Limb (tissue), 2 donors: ENCODE measurements at regions not wholly inside any gene's neighbourhood (a gene's known extent, or its start where the extent isn't known, plus 50 kb on each side); places are given as distances from the start of the nearest gene placed in this dataset.
A peak's percentile ranks its signal among the peaks of the same experiment; 100 is the strongest.

Experiments
- DNase-seq, 2 donors: peaks; one replicate each; pipeline ENCODE4 v3.0.0-alpha.2; 2016; ENCODE audit errors: extremely low spot score in 2 of 2

DNA sequence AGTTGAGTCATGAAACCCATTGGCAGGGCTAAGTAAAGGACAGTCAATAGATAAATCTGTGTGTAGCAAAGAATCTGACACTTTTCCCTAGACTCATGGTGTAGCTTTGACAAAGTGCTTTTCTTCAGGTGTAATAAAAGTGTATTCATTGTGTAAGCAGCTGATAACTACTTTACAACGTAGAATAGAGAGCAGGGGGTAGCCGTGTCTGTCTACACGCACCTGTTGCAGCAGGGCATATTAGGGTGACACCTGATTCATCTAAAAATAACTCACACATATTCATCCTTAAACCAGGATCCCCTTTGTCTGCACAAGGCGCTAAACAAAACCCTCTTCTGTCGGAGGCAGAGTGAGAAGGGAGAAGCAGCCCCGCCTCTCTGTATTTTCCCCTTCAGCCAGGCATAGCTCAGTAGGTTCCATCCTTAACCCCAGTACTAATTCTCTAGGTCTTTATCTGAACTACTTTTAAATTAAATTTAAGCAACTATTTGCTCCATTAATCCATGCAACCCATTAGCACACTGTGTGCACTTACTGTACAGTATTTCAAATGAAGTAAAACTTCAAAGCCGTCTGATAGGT, 306.7 kb upstream of the SASH1 start:
- no peak for DNase-seq

DNA sequence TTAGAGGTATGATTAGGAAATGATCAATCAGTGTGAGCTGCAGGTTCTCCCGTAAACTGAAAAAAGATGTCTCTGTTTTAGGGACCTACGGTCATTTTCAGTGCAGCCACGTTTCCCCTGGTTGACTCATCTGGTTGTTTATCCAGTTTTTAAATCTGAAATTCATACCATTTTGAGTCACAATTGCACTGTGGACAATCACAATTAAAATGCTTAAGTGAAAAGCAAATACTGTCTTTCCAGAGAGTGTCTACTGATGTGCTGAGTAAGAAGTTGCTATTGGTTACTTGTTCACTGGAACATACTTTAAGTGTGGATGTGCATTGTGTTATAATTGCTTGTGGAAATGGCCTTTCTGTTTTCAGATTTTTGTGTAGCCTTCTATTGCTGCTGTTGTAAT, 305.1 kb upstream of the SASH1 start:
- no peak for DNase-seq

DNA sequence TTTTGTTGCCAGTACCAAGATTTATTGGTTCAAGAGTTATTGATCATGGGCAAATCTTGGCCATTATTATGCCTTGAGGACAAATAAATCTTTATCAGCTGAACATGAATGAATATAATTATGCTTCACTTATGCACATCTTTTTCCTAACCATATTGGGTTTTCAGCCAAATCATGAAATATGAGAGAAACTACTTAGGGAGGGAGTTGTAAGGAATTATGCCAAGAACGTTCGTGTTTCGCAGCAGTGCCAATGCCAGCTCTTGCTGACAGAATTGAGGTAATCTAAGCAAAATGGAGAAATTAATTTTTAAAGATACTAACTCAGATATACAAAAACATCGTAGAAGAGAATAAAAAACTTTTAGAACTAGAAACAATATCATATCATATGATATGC, 301.1 kb upstream of the SASH1 start:
- DNase-seq = no peak

DNA sequence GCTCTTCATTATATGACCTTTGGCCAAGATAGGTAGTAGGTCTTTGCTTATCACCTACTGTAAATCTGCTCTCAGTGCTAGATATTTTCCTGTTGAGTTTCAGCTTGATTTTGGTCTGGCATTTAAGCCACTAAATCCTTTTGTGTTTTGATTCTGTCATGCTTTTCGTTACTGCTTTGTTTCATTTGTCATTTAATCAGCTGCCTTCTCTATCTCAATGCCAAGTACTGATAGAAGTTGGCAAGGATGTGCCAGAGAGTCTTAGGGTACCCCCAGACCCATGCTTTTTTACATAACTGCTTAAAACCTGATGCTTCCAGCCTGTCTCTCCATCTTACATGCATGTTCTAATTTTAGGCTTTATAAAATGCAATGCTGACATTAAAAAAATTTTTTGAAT, 300.1 kb upstream of the SASH1 start:
- DNase-seq = no peak

DNA sequence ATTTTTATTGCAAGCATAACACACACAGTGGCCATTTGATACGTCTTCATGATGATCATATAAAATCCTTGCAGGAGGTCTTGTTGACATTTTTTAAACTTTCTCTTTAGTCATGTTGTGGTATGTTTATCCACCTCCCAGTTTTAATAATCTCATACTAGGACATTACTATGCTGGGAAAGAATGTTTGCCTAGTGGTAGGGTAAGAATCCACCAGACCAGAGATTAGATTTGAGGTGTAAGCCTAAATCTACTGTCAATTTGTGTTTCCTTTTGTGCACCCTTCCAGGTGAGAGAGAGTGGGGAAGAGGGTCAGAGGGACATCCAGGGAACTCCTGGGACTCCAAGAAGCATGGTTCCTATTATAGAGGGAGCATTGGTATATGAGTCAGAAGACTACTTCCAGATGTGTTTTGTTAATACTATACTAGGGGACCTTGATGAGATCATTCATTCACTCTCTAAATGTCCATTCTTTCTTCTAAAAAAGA, 298.3 kb upstream of the SASH1 start:
- no peak for DNase-seq

DNA sequence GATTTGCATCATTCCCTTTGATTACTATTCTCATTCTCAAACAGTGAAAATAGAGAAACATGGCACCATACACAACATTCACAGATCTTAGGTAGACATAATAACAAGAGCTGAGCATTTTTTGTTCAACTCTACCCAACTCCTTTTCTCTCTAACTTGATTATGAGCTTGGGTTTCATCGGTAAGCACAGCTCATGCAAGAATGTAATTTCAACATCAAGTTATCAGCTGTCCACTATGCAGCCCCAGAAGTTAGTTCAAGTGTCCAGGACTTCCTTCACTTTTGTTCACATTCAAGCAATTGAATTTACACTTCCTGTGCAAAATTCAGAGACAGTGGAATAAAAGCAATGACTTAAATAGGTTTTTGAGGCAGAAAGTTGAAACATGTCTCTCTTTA, 297.7 kb upstream of the SASH1 start:
- DNase-seq = no peak

DNA sequence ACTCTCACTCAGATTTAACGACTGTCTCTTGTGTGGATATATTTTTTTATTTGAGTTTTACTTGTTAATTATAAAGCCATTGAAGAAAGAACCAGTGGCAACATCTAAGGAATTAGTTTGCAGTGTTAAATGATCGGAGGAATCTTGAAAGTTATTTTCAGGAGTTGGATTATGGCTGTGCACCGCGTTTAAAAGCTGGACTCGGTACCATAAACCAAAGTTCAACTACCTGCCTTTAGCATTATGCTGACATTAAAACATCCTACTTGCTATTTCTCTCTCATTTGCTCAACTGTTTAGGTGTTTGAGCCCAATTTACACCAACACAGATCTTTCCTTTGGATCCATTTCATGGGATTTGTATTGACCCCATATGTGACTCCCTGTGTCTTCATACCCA, 289.4 kb upstream of the SASH1 start:
- DNase-seq = no peak

DNA sequence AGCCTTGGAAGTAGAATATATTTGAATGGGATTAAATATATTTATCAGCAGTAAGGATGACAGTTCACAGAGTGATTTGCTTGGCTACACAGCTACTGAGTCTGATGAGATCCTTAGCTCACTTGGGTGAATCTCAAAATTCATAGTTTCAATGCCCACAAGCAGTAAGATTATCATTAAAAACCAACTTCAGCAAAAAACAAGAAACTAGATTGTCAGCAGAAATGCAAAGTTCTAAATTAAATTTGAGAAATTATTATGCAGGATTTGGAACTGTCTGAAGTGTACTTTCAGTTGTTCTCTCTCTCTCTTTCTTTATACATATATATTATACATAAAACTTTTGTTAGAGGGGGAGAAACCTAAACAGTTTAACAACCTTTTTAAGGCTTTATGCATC, 288.8 kb upstream of the SASH1 start:
- DNase-seq = no peak

DNA sequence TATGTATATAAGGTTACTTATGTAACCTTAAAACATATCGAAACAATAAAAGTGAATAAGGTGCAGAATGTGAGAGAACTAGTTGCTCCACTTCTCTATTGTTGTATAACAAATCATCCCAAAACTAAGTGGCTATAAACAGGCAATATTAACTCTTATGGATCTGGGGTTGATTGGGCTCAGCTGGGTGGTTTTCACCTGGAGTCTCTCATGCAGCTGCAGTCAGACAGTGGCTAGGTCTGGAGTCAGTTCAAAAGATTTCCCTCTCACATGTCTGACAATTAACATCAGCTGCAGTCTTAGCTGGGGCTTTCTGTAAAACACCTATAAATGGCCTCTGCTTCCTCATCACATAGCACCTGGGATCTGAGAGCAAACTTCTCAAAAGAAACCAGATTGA, 288.4 kb upstream of the SASH1 start:
- no peak for DNase-seq

DNA sequence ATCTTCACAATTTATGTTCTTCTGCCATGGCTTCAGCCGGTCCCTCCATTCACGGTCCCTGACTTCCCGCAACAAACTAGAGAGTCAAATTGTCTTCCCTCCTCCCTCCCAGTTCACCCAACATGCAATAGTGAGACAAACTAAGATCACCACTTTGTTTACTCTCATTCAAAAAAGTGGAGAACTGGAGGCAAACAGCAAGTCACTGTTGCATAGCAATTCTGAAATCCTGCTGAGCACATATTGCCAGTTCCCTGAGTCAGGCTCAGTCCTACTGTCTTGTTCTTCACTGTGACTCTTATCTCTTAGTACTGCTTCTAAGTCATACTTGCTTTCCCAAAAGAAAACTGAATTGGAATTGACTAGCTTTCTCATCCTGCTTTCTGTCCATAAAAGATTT, 287.2 kb upstream of the SASH1 start:
- no peak for DNase-seq

DNA sequence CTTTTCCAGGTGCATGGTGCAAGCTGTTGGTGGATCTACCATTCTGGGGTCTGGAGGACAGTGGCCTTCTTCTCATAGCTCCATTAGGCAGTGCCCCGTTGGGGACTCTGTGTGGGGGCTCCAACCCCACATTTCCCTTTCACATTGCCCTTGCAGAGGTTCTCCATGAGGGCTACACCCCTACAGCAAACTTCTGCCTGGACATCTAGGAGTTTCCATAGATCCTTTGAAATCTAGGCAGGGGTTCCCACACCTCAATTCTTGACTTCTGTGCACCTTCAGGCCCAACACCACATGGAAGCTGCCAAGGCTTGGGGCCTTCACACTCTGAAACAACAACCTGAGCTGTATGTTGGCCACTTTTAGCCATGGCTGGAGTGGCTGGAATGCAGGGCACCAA, 282.8 kb upstream of the SASH1 start:
- DNase-seq = no peak

DNA sequence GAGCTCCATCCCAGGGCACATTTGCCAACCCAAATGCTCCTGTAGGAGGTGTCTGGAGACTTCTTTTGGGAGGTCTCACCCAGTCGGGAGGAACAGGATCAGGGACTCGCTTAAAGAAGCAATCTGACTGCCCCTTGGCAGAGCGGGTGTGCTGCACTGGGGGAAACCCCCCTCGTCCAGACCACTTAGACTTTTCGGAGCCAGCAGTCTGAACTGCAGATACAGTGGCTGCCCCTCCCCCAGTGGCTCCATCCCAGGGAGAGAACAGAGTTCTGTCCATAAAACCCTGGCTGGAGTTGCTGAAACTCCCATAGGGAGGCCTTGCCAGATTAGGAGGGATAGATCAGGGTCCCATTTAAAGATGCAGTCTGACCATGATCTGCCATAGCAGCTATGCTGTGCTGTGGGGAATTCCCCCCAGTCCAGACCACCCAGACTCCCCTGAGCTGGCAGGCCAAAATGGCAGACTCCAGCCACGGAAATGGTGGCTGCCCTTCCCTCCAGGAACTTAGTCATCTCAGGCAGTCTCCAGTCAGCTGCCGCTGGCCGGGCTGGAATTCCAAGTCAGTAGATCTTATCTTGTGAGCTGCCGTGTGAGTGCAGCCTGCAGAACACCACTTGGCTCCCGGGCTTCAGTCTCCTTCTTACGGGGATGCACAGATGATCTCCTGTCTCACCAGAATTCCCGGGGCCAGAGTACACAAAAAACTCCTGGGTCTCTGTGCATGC, 278.1 kb upstream of the SASH1 start:
- DNase-seq = no peak

DNA sequence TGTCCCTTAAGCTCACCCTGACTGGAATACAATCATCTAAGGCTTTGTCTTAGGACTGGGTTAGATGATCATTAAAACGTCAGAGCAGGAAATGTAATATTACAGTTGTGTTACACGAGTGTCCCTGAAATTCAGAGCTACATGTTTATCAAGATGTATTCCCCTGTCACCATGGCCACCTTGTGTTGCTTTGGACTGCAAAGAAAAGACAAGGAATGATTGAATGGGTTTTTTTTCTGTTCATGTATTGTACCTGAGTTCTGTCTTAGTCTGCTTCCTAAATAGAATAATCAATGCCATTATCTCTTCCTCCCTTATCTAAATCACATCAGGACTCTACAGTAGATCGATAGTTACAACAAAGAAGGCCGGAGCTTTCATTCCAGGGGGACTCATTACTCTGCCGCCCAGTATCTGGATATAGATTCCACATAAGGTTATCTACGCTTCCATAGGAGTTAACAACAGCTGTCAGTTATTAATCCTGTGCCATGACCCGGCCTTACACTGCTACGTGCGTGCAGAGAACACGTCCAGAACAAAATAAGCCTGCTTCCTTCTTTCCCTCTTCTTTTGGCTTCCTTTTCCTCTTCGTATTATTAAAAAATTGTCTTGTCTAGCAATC, 274.1 kb upstream of the SASH1 start:
- DNase-seq = peak in 1 of 2 donors; percentile 27

DNA sequence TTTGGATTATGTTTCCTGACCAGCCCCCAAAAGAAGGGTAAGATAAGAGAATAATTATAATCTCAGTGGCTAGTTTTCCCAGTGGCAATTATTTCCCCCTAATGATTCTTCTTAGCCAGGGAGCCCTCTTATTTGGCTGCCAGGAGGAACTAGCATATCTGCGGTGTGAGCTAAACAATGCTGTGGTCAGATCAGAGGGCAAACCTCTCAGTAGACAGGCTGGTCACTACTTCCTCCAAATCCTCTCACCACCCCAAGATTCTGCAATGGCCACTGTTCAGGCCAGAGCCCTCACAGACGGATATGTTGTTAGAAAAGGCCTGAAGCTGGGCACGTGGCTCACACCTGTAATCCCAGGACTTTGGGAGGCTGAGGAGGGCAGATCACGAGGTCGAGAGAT, 273.4 kb upstream of the SASH1 start:
- no peak for DNase-seq

DNA sequence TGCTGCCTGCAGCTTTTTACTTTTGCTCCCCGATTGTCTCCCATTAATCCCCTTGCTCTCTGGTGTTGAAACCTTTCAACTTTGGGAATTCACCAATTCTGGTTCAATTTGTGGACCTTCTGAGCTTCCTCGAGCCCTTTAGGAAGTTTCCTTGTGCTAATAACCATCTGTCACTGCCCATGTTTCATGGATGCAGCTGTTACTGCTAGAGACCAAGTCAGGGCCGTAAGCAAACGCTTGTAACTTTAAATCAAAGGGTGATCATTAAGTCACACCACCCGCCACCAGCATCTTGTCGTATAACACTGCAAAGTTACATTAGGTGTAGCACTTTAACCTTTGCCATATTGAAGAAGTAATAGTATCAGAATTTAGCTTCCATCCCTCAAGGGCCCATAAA, 268.3 kb upstream of the SASH1 start:
- no peak for DNase-seq

DNA sequence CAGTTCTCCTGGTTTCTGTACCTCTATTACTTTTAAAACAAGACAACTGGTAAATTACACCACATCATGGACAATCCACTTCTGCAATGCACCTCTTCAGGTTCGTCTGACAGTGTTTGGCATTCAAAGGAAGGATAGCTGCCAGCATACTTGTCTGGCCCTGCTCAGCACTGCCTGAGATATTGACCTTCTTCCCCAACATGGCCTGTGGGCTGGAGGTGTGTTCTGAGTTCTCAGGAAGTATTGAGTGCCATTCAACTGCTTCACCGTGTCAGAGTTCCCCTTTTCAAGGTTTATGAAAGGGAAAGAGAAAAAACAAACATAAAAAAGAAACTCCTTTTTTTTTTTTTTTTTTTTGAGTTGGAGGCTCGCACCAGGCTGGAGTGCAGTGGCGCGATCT, 267.9 kb upstream of the SASH1 start:
- DNase-seq = no peak

DNA sequence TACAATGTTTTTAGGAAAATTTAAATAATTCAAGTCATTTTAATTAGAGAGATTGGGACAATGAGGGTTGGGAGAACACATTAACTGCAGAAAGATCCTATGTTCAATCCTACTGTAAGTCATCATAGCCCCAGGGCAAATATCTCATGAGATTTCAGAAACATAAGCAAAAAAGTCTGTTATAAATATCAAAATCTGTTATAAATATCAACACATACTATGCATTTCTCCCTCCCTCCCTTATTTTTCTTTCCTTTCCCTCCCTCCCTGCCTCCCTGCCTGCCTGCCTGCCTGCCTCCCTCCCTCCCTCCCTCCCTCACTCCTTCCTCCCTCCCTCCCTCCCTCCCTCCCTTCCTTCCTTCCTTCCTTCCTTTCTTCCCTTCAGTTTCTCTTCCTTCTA, 267.3 kb upstream of the SASH1 start:
- DNase-seq = no peak

DNA sequence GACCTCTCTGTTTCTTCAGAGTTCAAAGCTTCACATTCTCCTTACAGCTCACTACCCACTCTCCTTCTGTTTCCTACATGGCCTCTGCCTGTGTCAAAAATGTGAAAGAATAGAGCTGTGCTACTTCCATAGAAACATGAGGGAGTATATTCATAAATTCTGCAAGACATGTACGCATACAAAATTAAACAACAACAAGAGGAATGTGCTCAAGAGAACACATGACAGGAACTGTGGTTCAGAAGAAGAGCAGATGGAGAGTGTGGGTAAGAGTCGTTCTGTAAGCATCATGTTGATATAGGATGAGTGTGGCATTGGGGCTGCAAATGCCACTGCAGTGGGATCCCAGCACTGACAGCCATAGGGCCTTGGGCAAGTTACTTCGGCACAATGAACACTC, 266.6 kb upstream of the SASH1 start:
- no peak for DNase-seq

DNA sequence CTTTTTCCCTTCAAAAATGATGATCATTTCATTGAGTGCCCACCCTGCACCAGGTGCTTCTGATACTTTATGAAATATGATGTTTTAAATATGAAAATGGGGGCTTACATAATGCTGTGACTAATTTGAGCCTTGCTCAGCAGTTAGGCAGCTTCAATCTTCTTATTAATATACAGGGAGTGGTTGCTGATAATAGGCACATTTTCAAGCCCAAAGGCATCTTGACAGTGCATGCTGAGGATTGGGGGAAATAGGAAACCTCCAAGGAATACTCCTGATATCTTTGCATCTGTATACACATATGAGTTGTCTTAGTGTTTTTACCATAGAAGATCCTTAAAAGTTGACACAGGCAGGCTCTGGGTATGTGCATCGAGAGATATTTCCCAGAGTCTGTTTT, 262.3 kb upstream of the SASH1 start:
- no peak for DNase-seq

DNA sequence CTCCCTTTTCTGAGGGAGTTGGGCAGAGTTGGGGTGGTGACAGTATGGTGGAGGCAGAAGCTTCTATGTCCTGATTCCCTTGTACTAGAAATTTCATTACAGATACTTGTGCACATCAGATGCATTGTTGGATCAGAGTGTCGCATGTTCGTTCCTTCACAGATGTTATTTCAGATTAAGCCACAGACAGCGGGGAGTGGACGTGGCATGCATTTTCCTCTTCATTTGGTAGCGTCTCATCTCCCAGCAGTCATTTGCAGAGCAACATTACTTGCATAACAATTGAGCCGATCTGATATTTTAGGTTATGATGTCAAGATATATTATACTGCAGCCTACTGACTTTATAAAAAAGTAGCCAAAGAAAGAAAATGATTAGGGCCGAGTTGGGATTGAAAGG, 261.6 kb upstream of the SASH1 start:
- DNase-seq = no peak

DNA sequence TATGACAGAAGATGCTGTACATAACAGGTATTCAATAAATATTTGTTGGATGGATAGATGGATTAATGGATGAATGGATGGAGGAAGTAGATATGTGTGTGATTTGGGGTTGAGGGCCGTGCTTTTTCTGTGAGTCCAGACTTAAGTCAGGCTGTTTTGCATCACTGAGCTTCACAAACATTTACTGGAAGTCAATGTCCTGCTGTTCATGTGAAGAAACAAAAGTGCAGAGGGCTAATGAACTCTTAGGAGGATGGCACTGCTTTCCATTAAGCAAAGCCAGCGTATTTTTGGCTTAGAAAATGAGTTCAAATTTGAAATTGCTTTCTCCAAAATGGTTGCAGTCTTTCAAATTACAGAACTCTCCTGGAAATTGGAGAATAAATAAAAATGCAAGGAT, 260.6 kb upstream of the SASH1 start:
- DNase-seq = no peak

DNA sequence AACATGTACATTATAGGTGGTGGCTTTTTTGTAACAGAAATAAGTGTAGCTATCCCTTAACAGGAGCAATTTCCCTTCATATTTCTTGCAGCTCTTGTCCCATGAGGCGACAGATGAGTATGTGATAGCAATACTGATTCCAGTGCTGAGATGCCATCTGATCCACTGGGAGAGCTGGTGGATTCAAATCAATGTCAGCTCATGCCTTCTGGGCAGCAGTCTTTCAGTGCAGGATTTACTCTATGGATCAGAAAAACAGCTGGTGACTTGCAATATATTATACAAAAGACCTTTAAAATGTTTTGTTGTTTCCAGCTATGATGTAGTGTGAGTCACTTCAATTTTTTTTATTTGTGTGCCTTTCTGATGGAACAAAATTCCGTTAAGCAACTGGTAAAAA, 259.9 kb upstream of the SASH1 start:
- DNase-seq = no peak
